NOMO-1 (cell line): ENCODE measurements at regions not wholly inside any gene's neighbourhood (a gene's known extent, or its start where the extent isn't known, plus 50 kb on each side); places are given as distances from the start of the nearest gene placed in this dataset.
A peak's percentile ranks its signal among the peaks of the same experiment; 100 is the strongest.

Experiments used
- DNase-seq, 2 experiments: peaks; one replicate each; lab custom pipeline; 2025; ENCODE audit not compliant: unreplicated experiment in 2 of 2; lab: John Stamatoyannopoulos, UW

- DNase-seq: no peak
These were observed 63.7 kb upstream of the PSMD7 start for GRCh38 chr16:74232806-74233465.

- DNase-seq: no peak
These were observed 66.5 kb upstream of the PSMD7 start for GRCh38 chr16:74230126-74230525.

- peak; percentile 0 to 5 for DNase-seq
These were observed 70.2 kb upstream of the PSMD7 start for GRCh38 chr16:74226338-74226954.

GRCh38 chr16:74224828-74225612 lies 71.6 kb upstream of the PSMD7 start:
- no peak for DNase-seq

- DNase-seq: no peak
These were observed 74.8 kb upstream of the PSMD7 start for GRCh38 chr16:74221828-74222227.

GRCh38 chr16:74219706-74220105 lies 76.9 kb upstream of the PSMD7 start:
- no peak for DNase-seq

GRCh38 chr16:74218871-74219270 lies 77.7 kb upstream of the PSMD7 start:
- DNase-seq: no peak

GRCh38 chr16:74216319-74216718 lies 80.3 kb upstream of the PSMD7 start:
- no peak for DNase-seq

- no peak for DNase-seq
These were observed 81.4 kb upstream of the PSMD7 start for GRCh38 chr16:74215249-74215648.

GRCh38 chr16:74213372-74213771 lies 83.2 kb upstream of the PSMD7 start:
- no peak for DNase-seq

GRCh38 chr16:74210245-74210644 lies 86.4 kb upstream of the PSMD7 start:
- DNase-seq: no peak

- DNase-seq: no peak
These were observed 94.6 kb upstream of the PSMD7 start for GRCh38 chr16:74202009-74202408.

GRCh38 chr16:74201576-74201975 lies 95.0 kb upstream of the PSMD7 start:
- DNase-seq: no peak

GRCh38 chr16:74200921-74201320 lies 95.7 kb upstream of the PSMD7 start:
- no peak for DNase-seq

- DNase-seq: no peak
These were observed 96.8 kb upstream of the PSMD7 start for GRCh38 chr16:74199842-74200124.

- no peak for DNase-seq
These were observed 97.4 kb upstream of the PSMD7 start for GRCh38 chr16:74199066-74199841.

GRCh38 chr16:74192281-74192797 lies 104.3 kb upstream of the PSMD7 start:
- DNase-seq: no peak

- no peak for DNase-seq
These were observed 106.3 kb upstream of the PSMD7 start for GRCh38 chr16:74190292-74190691.

GRCh38 chr16:74188856-74189255 lies 107.8 kb upstream of the PSMD7 start:
- DNase-seq: no peak

- DNase-seq: no peak
These were observed 110.0 kb upstream of the PSMD7 start for GRCh38 chr16:74186561-74186971.

GRCh38 chr16:74184839-74185238 lies 111.8 kb upstream of the PSMD7 start:
- no peak for DNase-seq
